Neural crest cell (in vitro differentiated cells): ENCODE measurements at regions not wholly inside any gene's neighbourhood (a gene's known extent, or its start where the extent isn't known, plus 50 kb on each side); places are given as distances from the start of the nearest gene placed in this dataset.

Experiments used
- DNase-seq: peaks from one replicate; pipeline ENCODE4 v3.0.0; 2021; ENCODE audit warnings: low read depth, mixed read lengths, low spot score
- H3K27ac Mint-ChIP-seq: one replicate; pipeline ENCODE4 v1.8.0; 2021; ENCODE audit warnings: mild to moderate bottlenecking, mixed read lengths; ENCODE audit not compliant: unreplicated experiment
- H3K27me3 Mint-ChIP-seq: 2 replicates; pipeline ENCODE4 v1.8.0; 2021; ENCODE audit warnings: low read depth, mild to moderate bottlenecking, mixed read lengths
- H3K36me3 Mint-ChIP-seq: 2 replicates; pipeline ENCODE4 v1.8.0; 2021; ENCODE audit warnings: low read depth, mild to moderate bottlenecking, mixed read lengths
- H3K4me1 Mint-ChIP-seq: 2 replicates; pipeline ENCODE4 v1.8.0; 2021; ENCODE audit warnings: mixed read lengths
- H3K4me3 Mint-ChIP-seq: one replicate; pipeline ENCODE4 v1.8.0; 2021; ENCODE audit warnings: mild to moderate bottlenecking, mixed read lengths
- H3K9me3 Mint-ChIP-seq: 2 replicates; pipeline ENCODE4 v1.8.0; 2021; ENCODE audit warnings: mixed read lengths
- TF ChIP-seq, protein P1 (sequence below): fragments of 200-600 bp; sonication (generic); conservative IDR thresholded peaks from 2 replicates; pipeline ENCODE4 v1.5.0; 2021; ENCODE audit warnings: antibody characterized with exemption, mild to moderate bottlenecking

DNA sequence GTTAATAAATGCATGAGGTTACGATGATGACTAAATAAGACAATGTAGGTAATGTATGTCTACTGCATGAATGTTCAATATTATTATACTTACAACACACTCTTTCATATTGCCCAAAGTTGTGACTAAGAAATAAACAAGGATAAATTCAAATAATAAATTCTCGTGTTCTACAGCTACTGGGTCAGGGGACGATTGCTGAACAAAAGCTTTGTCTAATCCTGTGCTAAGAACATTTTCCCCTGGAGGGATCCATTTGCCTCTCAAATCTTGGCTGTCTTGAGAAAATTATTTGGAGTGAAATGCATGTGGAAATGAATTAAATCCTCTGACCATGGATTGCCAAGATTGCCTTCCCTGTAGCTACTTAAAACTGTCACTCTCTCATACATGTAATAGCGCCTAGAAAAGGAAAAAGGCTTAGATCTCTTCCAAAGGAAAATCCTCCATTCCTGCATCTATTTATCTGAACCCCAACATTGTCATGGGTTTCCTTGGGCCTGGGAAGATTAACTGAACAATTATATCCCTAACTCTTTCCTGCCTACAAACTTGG, 893.8 kb upstream of the ACO1 start:
- TF ChIP-seq, protein P1, sequence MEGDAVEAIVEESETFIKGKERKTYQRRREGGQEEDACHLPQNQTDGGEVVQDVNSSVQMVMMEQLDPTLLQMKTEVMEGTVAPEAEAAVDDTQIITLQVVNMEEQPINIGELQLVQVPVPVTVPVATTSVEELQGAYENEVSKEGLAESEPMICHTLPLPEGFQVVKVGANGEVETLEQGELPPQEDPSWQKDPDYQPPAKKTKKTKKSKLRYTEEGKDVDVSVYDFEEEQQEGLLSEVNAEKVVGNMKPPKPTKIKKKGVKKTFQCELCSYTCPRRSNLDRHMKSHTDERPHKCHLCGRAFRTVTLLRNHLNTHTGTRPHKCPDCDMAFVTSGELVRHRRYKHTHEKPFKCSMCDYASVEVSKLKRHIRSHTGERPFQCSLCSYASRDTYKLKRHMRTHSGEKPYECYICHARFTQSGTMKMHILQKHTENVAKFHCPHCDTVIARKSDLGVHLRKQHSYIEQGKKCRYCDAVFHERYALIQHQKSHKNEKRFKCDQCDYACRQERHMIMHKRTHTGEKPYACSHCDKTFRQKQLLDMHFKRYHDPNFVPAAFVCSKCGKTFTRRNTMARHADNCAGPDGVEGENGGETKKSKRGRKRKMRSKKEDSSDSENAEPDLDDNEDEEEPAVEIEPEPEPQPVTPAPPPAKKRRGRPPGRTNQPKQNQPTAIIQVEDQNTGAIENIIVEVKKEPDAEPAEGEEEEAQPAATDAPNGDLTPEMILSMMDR: no peak
- H3K36me3 Mint-ChIP-seq: no peaks in the 10 kb centered on the region
- H3K4me1 Mint-ChIP-seq: no peaks in the 10 kb centered on the region
- no peaks in the 10 kb centered on the region for H3K27me3 Mint-ChIP-seq
- DNase-seq: no peak
- H3K9me3 Mint-ChIP-seq: no peaks in the 10 kb centered on the region
- H3K27ac Mint-ChIP-seq: no peak overlapping the region
- no peak overlapping the region for H3K4me3 Mint-ChIP-seq

DNA sequence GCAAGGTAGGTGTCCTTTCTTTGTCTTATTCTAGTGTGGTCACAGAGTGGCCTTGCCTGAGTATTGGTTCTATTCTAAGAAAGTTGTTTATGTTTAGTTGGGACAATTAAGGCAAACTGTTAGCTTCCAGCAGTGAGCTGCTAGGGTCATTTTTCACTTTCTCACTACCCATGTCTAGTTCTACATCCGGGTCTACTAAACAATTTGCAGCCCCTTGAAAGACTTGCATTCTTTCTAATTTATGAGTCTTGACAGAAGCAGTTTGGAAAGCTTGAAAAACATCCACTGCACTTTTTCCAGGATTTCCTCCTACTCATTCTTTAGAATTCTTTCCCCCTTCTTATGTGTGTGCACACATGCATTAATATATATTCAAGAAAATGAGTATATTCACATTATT, 892.2 kb upstream of the ACO1 start:
- Mint-ChIP-seq H3K4me3 (no peak overlapping the region), H3K27me3 (no peaks in the 10 kb centered on the region), H3K9me3 (no peaks in the 10 kb centered on the region), H3K4me1 (no peaks in the 10 kb centered on the region), H3K27ac (no peak overlapping the region), H3K36me3 (no peaks in the 10 kb centered on the region)
- no peak for DNase-seq
- TF ChIP-seq, protein P1: no peak

DNA sequence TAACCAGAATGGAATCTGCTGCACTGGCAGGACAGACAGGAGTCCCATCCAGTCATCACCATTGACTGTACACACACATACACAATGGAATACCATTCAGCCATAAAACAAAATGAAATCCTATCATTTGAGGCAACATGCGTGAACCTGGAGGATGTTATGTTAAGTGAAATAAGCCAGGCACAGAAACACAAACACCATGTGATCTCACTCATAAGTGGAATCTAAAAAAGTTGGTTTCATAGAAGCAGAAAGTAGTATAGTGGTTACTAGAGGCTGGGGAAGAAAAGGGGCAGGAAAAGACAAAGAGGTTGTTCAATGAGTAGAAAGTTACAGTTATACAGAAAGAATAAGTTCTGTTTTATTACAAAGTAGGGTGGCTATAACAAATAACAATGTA, 884.0 kb upstream of the ACO1 start:
- no peak overlapping the region for H3K4me3 Mint-ChIP-seq
- H3K27me3 Mint-ChIP-seq: no peaks in the 10 kb centered on the region
- no peak for DNase-seq
- no peak overlapping the region for H3K27ac Mint-ChIP-seq
- no peaks in the 10 kb centered on the region for H3K36me3 Mint-ChIP-seq
- TF ChIP-seq, protein P1: no peak
- H3K4me1 Mint-ChIP-seq: no peaks in the 10 kb centered on the region
- H3K9me3 Mint-ChIP-seq: peaks cover 6% of the 10 kb centered on the region

DNA sequence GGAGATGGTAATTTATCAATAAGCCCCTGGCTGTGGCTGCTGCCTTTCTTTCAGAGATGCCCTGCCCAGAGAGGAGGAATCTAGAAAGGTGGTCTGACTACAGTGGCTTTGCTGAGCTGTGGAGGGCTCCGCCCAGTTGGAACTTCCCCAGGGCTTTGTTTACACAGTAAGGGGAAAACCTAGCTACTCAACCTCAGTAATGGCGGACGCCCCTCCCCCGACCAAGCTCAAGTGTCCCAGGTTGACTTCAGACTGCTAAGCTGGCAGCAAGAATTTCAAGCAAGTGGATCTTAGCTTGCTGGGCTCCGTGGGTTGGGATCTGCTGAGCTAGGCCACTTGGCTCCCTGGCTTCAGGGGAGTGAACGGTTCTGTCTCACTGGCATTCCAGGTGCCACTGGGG, 865.4 kb upstream of the ACO1 start:
- H3K4me1 Mint-ChIP-seq: no peaks in the 10 kb centered on the region
- no peaks in the 10 kb centered on the region for H3K36me3 Mint-ChIP-seq
- H3K27ac Mint-ChIP-seq: no peak overlapping the region
- peaks cover 6% of the 10 kb centered on the region for H3K9me3 Mint-ChIP-seq
- H3K4me3 Mint-ChIP-seq: no peak overlapping the region
- H3K27me3 Mint-ChIP-seq: no peaks in the 10 kb centered on the region
- DNase-seq: no peak
- TF ChIP-seq, protein P1: no peak

DNA sequence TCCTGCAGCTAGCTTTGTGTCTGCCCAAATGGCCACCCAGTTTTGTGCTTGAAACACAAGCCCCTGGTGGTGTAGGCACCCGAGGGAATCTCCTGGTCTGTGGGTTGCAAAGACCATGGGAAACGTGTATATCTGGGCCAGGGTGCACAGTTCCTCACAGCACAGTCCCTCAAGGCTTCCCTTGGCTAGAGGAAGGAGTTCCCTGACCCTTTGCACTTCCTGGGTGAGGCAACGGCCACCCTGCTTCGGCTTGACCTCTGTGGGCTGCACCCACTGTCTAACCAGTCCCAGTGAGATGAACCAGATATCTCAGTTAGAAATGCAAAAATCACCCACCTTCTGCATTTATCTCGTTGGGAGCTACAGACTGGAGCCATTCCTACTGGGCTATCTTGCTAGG, 865.0 kb upstream of the ACO1 start:
- no peak overlapping the region for H3K27ac Mint-ChIP-seq
- H3K27me3 Mint-ChIP-seq: no peaks in the 10 kb centered on the region
- no peaks in the 10 kb centered on the region for H3K4me1 Mint-ChIP-seq
- H3K36me3 Mint-ChIP-seq: no peaks in the 10 kb centered on the region
- H3K4me3 Mint-ChIP-seq: no peak overlapping the region
- TF ChIP-seq, protein P1: no peak
- H3K9me3 Mint-ChIP-seq: peaks cover 6% of the 10 kb centered on the region
- DNase-seq: no peak

DNA sequence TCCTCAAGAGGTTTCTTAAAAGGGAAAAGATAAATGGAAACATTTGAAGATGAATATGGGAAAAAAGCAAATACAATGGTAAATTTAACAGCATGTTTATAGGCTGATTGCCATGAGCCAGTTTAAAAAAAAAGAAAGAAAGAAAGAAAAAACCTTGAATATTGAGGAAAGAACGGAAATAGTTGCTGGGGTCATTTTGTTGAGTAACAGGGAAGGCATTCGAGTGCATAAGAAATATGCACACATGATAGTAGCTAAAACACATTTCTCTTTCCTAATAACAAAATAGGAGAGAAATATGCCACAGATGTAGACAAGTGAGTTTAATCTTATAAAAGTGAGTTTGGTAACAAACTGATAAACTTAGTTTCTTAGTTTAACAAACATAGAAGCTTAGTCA, 864.6 kb upstream of the ACO1 start:
- TF ChIP-seq, protein P1: no peak
- peaks cover 6% of the 10 kb centered on the region for H3K9me3 Mint-ChIP-seq
- no peaks in the 10 kb centered on the region for H3K4me1 Mint-ChIP-seq
- H3K36me3 Mint-ChIP-seq: no peaks in the 10 kb centered on the region
- H3K4me3 Mint-ChIP-seq: no peak overlapping the region
- no peak overlapping the region for H3K27ac Mint-ChIP-seq
- no peaks in the 10 kb centered on the region for H3K27me3 Mint-ChIP-seq
- DNase-seq: no peak
